Type B pancreatic cell (in vitro differentiated cells): ENCODE measurements at regions not wholly inside any gene's neighbourhood (a gene's known extent, or its start where the extent isn't known, plus 50 kb on each side); places are given as distances from the start of the nearest gene placed in this dataset.

Source experiments
- DNase-seq: peaks from one replicate; pipeline ENCODE4 v3.0.0; 2021; ENCODE audit warnings: mixed read lengths; ENCODE audit not compliant: unreplicated experiment; ENCODE audit errors: extremely low spot score
- H3K27ac Mint-ChIP-seq: 2 replicates; pipeline ENCODE4 v1.8.0; 2021; ENCODE audit warnings: mild to moderate bottlenecking, mixed read lengths
- H3K27me3 Mint-ChIP-seq: 2 replicates; pipeline ENCODE4 v1.8.0; 2021; ENCODE audit warnings: mixed read lengths
- H3K36me3 Mint-ChIP-seq: 2 replicates; pipeline ENCODE4 v1.8.0; 2021; ENCODE audit warnings: mixed read lengths
- H3K4me1 Mint-ChIP-seq: one replicate; pipeline ENCODE4 v1.8.0; 2021; ENCODE audit warnings: mixed read lengths; ENCODE audit not compliant: unreplicated experiment
- H3K4me3 Mint-ChIP-seq: 2 replicates; pipeline ENCODE4 v1.8.0; 2021; ENCODE audit warnings: mild to moderate bottlenecking, mixed read lengths
- H3K9me3 Mint-ChIP-seq: 2 replicates; pipeline ENCODE4 v1.8.0; 2021; ENCODE audit warnings: mixed read lengths
- CTCF ChIP-seq: fragments of 200-600 bp; sonication (generic); conservative IDR thresholded peaks from 2 replicates; pipeline ENCODE4 v1.5.0; 2021; ENCODE audit warnings: antibody characterized with exemption, mild to moderate bottlenecking

- H3K36me3 Mint-ChIP-seq, result no peaks in the 10 kb centered on the region
- peaks cover 37% of the 10 kb centered on the region for H3K27me3 Mint-ChIP-seq
- TF ChIP-seq CTCF, result no peak
- DNase-seq, result no peak
- H3K27ac Mint-ChIP-seq, result no peak overlapping the region
- H3K9me3 Mint-ChIP-seq, result no peaks in the 10 kb centered on the region
- no peak overlapping the region for H3K4me3 Mint-ChIP-seq
- no peaks in the 10 kb centered on the region for H3K4me1 Mint-ChIP-seq
Measured at GRCh38 chr20:21653628-21654027, 51.8 kb upstream of the PAX1 start.

- H3K36me3 Mint-ChIP-seq, result no peaks in the 10 kb centered on the region
- no peak overlapping the region for H3K27ac Mint-ChIP-seq
- DNase-seq, result no peak
- TF ChIP-seq CTCF, result no peak
- no peaks in the 10 kb centered on the region for H3K4me1 Mint-ChIP-seq
- H3K9me3 Mint-ChIP-seq, result no peaks in the 10 kb centered on the region
- H3K27me3 Mint-ChIP-seq, result peaks cover 13% of the 10 kb centered on the region
- H3K4me3 Mint-ChIP-seq, result no peak overlapping the region
Measured at GRCh38 chr20:21643417-21643816, 62.0 kb upstream of the PAX1 start.

DNA sequence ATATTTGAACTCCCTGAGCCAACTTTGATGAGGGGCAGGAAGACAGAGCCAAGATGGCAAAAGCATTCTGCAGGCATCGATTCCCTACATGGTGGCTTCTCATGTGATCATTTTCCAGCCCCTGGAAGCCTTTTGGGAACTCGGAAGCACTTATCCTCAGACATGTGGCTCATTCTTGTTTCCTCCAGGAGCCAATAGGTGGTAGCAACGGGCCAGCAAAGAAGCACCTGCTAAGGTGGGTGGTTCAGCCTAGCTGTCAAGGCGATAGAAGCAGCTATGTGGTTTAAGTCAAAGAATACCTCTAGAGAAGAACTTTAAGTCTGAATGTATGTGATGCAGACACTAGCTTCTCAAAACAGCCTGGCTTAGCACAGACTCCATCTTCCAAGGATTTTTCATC lies 64.9 kb upstream of the PAX1 start:
- H3K27ac Mint-ChIP-seq, result no peak overlapping the region
- peaks cover 32% of the 10 kb centered on the region for H3K27me3 Mint-ChIP-seq
- H3K4me1 Mint-ChIP-seq, result no peaks in the 10 kb centered on the region
- H3K4me3 Mint-ChIP-seq, result no peak overlapping the region
- H3K9me3 Mint-ChIP-seq, result no peaks in the 10 kb centered on the region
- DNase-seq, result no peak
- no peaks in the 10 kb centered on the region for H3K36me3 Mint-ChIP-seq
- TF ChIP-seq CTCF, result no peak

GRCh38 chr20:21633829-21634228 lies 71.6 kb upstream of the PAX1 start:
- H3K36me3 Mint-ChIP-seq, result no peaks in the 10 kb centered on the region
- H3K9me3 Mint-ChIP-seq, result no peaks in the 10 kb centered on the region
- peaks cover 41% of the 10 kb centered on the region for H3K27me3 Mint-ChIP-seq
- no peak for TF ChIP-seq CTCF
- no peaks in the 10 kb centered on the region for H3K4me1 Mint-ChIP-seq
- H3K4me3 Mint-ChIP-seq, result no peak overlapping the region
- no peak overlapping the region for H3K27ac Mint-ChIP-seq
- no peak for DNase-seq

DNA sequence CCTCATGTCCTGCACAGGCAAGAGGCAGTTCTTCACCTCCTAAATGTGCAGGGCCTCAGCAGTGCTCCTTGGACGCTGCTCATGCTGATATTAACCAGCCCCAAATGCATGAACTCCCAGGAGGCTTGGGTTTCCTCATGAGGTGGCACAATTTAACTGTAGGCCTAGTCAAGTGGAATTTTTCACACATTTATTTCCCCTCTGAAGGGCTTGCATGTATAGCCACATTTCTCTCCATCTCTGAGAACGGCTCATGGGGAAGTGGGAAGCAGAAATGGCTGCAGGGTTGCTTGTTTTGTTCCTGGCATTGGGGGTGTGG lies 72.8 kb upstream of the PAX1 start:
- no peak for TF ChIP-seq CTCF
- H3K4me3 Mint-ChIP-seq, result no peak overlapping the region
- peaks cover 45% of the 10 kb centered on the region for H3K27me3 Mint-ChIP-seq
- DNase-seq, result no peak
- H3K27ac Mint-ChIP-seq, result no peak overlapping the region
- H3K4me1 Mint-ChIP-seq, result no peaks in the 10 kb centered on the region
- no peaks in the 10 kb centered on the region for H3K36me3 Mint-ChIP-seq
- H3K9me3 Mint-ChIP-seq, result no peaks in the 10 kb centered on the region

DNA sequence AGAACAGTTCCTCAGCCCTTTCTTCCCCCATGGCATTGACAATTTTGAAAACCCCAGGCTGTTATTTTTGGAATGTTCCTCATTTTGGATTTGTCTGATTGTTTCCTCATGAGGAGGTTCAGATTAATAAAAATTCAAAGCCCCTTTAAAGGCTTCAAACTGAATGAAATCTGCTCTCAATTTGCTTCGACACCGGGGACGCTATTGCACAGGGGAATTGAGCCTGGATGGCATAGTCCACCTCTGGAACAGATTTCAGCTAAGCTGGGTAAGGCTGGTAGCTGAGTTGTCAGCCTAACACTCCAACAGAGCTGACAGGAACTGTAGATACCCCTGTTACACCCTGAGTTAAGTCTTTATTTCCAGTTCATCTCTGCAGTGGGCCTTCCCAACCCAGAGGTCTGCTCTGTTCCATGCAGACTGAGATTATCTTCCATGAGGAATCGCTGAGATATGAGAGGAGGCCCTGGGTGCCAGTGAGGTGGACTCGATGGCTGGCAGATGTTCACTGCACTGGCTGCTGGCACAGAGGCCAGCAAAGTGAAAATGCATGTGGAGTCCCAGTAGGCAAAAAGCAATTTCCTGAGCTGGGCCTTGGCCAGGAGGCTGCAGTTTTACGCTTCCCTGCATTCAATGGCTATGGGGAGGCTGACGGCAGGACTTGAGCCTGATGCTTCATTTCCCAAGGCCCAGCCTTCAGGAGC lies 73.3 kb upstream of the PAX1 start:
- Mint-ChIP-seq H3K27me3 (peaks cover 47% of the 10 kb centered on the region), H3K4me1 (no peaks in the 10 kb centered on the region), H3K9me3 (no peaks in the 10 kb centered on the region), H3K27ac (no peak overlapping the region), H3K4me3 (no peak overlapping the region), H3K36me3 (no peaks in the 10 kb centered on the region)
- no peak for TF ChIP-seq CTCF
- no peak for DNase-seq
